ENCODE measurements at regions not wholly inside any gene's neighbourhood (a gene's known extent, or its start where the extent isn't known, plus 50 kb on each side); places are given as distances from the start of the nearest gene placed in this dataset.

DNA sequence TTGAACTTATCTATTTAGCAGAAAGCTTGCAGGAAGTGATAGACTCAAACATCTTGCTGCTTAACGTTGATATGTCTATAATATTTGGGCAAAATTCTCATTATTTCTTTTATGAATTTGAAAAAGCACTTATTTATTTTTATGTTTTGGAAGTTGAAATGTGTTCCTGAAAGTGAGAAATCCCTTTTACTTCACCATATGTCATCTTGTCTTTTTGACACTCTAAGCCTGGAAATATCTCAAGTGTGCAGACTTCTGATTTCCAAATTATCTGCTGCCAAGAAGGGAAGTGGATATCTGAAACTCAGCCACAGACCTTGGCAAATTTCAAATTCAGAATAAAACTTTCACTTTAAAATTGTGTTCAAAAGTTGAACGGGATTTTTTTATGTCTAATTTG, 368.7 kb upstream of the MANEA start:
- no peak overlapping the region for H3K4me3 ChIP-seq (ENCODE audit: low read length)
- 17% methylated on average over 2 of the region's 2 CpGs for WGBS
- ATAC-seq = no peak
- H3K27ac ChIP-seq (ENCODE audit: low read length) = no peak overlapping the region
- no peaks in the 10 kb centered on the region for H3K4me1 ChIP-seq (ENCODE audit: control insufficient read depth, insufficient read depth, low read length)
- H3K9me3 ChIP-seq (ENCODE audit: control insufficient read depth, low read length) = no peaks in the 10 kb centered on the region
- H3K27me3 ChIP-seq (ENCODE audit: control insufficient read depth, insufficient read depth) = no peaks in the 10 kb centered on the region
- intact Hi-C loops (cut with DNase I) = no loop called here
- no peak for DNase-seq

DNA sequence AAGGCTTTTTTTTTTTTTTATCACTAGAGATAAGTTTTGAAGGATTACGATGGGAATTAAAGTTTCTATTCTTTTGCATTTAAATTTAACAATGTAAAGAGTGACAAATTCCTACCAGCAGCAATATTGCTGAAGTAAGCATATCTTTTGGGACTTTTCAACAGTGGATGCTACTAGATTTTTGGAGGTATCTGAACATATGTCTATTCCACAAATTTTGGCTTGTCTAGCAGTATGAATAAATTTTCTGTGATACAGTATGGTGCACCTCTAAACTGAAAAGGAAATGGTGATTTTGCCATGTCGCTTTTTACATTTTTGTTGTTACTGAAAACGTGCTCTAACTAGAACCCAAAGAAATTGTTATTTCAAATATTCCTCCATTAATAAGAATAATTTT, 368.3 kb upstream of the MANEA start:
- 48% methylated on average over 3 of the region's 3 CpGs for WGBS
- H3K27ac ChIP-seq (ENCODE audit: low read length) = no peak overlapping the region

DNA sequence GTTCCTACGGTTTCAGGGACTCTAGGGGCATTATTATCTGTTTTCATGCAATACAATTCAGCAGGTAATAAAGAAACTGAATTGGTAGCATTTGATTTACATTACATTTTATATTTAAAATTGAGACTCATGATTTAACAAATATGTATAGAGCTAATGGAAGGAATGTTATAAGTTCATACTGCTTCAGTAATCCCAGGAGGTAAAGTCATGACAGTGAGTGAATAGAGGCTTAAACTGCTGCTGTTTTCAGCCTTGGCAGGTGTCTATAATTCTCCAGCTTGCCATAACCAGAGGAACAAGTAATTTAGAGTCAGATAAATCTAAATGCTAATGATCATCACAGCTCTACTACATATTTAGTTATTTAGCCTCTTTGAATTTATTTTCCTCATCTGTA, 360.8 kb upstream of the MANEA start:
- DNase-seq (no peak), ATAC-seq (no peak)
- Histone ChIP-seq H3K27ac (ENCODE audit: low read length) (no peak overlapping the region), H3K9me3 (ENCODE audit: control insufficient read depth, low read length) (no peaks in the 10 kb centered on the region), H3K4me1 (ENCODE audit: control insufficient read depth, insufficient read depth, low read length) (no peaks in the 10 kb centered on the region), H3K27me3 (ENCODE audit: control insufficient read depth, insufficient read depth) (no peaks in the 10 kb centered on the region), H3K4me3 (ENCODE audit: low read length) (no peak overlapping the region)
- intact Hi-C loops (cut with DNase I) = no loop called here
- 39% methylated on average over 1 of the region's 1 CpG for WGBS

More for the DNA sequence above, 368.3 kb upstream of the MANEA start:
- ATAC-seq = no peak
- H3K4me1 ChIP-seq (ENCODE audit: control insufficient read depth, insufficient read depth, low read length) = no peaks in the 10 kb centered on the region
- no peaks in the 10 kb centered on the region for H3K9me3 ChIP-seq (ENCODE audit: control insufficient read depth, low read length)
- no peaks in the 10 kb centered on the region for H3K27me3 ChIP-seq (ENCODE audit: control insufficient read depth, insufficient read depth)
- intact Hi-C loops (cut with DNase I) = no loop called here
- no peak for DNase-seq
- no peak overlapping the region for H3K4me3 ChIP-seq (ENCODE audit: low read length)

DNA sequence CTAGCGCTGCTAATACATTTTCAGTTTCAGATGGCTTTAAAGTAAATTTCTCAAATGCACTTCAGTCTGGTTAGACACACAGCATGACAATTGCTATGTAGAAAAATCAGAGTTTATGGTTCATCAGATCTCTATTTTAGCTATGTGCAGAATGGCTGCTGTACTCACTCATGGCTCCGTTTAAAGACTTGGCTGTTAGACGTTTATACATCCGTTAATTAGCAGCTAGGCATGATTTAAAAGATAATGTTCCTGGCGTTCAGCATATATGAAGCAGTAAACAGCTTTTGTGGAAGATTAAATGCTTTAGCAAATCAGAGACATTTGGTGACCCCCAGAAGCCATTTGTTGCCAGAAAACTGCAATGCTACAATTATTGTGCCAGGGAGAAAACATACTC, 350.0 kb upstream of the MANEA start:
- no peak for ATAC-seq
- H3K4me3 ChIP-seq (ENCODE audit: low read length) = no peak overlapping the region
- H3K4me1 ChIP-seq (ENCODE audit: control insufficient read depth, insufficient read depth, low read length) = no peaks in the 10 kb centered on the region
- no peak overlapping the region for H3K27ac ChIP-seq (ENCODE audit: low read length)
- no peak for DNase-seq
- WGBS = 28% methylated on average over 5 of the region's 5 CpGs
- intact Hi-C loops (cut with DNase I) = no loop called here
- H3K9me3 ChIP-seq (ENCODE audit: control insufficient read depth, low read length) = no peaks in the 10 kb centered on the region
- no peaks in the 10 kb centered on the region for H3K27me3 ChIP-seq (ENCODE audit: control insufficient read depth, insufficient read depth)

DNA sequence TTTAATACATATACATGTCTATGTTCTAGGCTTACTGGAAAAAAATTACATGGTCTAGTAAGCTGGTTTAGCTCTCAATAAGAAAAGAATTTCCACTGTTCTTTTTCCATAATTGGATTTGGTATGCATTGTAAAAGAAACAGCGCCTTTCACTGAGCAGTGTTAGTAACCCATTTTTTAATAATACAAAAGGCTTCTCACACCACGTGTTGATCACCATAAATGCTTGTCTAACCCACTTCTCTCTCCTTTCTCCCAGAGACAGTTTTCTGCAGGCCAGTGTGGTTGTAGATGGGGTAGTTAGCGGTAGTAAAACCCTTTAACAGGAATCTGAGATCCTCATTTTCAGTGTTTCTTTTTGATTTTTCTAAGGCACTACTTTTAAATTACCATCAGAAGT, 348.7 kb upstream of the MANEA start:
- Histone ChIP-seq H3K4me1 (ENCODE audit: control insufficient read depth, insufficient read depth, low read length) (no peaks in the 10 kb centered on the region), H3K9me3 (ENCODE audit: control insufficient read depth, low read length) (no peaks in the 10 kb centered on the region), H3K4me3 (ENCODE audit: low read length) (no peak overlapping the region), H3K27ac (ENCODE audit: low read length) (no peak overlapping the region), H3K27me3 (ENCODE audit: control insufficient read depth, insufficient read depth) (no peaks in the 10 kb centered on the region)
- DNase-seq = no peak
- WGBS = 37% methylated on average over 3 of the region's 3 CpGs
- no peak for ATAC-seq
- intact Hi-C loops (cut with DNase I) = no loop called here

DNA sequence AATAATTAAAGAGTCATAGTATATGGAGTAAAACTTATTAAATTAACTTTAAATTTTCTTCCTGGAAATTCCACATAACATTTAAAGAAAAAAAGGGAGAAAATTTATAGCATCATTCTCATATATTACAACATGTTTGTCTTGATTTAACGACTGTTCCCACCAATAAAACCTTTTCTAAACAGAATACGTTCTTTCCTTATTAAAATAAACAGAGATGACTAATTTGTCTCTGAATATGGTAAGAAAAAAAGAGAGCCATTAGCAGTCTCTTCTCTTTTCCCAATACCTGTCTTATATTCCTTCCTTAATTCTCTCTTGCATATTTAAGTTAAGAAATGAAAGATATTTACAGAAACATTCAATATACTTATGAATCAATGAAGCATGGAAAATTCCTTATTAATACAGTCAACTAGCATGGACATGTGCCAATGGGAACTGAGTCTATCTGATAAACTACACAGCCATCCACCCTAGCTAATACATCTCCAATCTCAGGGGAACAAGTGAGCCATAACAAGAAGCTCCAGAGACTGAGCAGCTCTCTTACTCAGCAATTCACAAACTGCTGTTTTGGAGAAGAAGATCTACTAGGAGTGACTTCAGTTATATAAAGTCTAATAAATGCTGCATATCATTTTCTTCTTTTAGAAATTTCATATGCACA, 347.1 kb upstream of the MANEA start:
- Histone ChIP-seq H3K27me3 (ENCODE audit: control insufficient read depth, insufficient read depth) (no peaks in the 10 kb centered on the region), H3K4me3 (ENCODE audit: low read length) (no peak overlapping the region), H3K9me3 (ENCODE audit: control insufficient read depth, low read length) (no peaks in the 10 kb centered on the region), H3K4me1 (ENCODE audit: control insufficient read depth, insufficient read depth, low read length) (no peaks in the 10 kb centered on the region), H3K27ac (ENCODE audit: low read length) (no peak overlapping the region)
- DNase-seq = no peak
- intact Hi-C loops (cut with DNase I) = no loop called here
- no peak for ATAC-seq
- WGBS = 58% methylated on average over 2 of the region's 2 CpGs

DNA sequence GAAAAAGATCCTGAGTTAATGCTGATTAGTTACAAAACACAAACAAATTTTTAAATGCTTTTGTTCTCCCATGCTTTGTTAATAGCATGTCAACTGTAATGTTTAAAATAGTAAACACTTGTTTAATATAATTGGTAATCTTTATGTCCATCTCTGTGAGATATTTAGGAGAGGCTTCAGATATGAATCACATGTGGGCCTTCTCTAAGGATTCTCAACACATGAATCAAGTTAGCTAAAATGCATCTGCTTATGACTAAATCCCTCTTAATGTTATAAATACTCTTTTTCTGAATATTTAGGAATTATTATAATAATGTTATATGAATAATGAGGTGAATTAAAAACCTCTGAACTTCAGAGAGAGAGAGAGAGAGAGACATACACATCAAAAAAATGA, 345.9 kb upstream of the MANEA start:
- DNase-seq = no peak
- H3K4me1 ChIP-seq (ENCODE audit: control insufficient read depth, insufficient read depth, low read length) = no peaks in the 10 kb centered on the region
- no peaks in the 10 kb centered on the region for H3K9me3 ChIP-seq (ENCODE audit: control insufficient read depth, low read length)
- no peak overlapping the region for H3K27ac ChIP-seq (ENCODE audit: low read length)
- ATAC-seq = no peak
- no peak overlapping the region for H3K4me3 ChIP-seq (ENCODE audit: low read length)
- intact Hi-C loops (cut with DNase I) = no loop called here
- H3K27me3 ChIP-seq (ENCODE audit: control insufficient read depth, insufficient read depth) = no peaks in the 10 kb centered on the region

DNA sequence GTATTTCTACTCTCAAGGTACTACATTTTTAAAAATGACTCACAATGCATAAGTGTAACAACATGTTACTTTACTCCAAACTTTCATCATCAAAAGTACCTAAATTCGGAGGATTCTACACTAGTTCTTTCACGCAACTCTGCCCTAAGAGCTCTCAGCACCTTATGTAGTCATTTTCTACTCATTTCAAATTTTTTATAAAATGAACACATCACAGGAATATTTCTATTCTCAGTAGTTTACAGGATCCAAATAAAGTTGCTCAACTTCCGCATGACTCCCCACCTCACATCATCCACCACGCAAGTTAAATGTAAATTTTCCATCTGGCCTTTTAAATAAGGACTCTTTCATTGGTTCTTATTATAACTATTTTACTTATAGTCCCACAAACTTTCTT, 344.9 kb upstream of the MANEA start:
- H3K4me3 ChIP-seq (ENCODE audit: low read length) = no peak overlapping the region
- intact Hi-C loops (cut with DNase I) = no loop called here
- ATAC-seq (no peak), DNase-seq (no peak)
- H3K27me3 ChIP-seq (ENCODE audit: control insufficient read depth, insufficient read depth) = no peaks in the 10 kb centered on the region
- no peaks in the 10 kb centered on the region for H3K9me3 ChIP-seq (ENCODE audit: control insufficient read depth, low read length)
- 90% methylated on average over 4 of the region's 4 CpGs for WGBS
- H3K27ac ChIP-seq (ENCODE audit: low read length) = no peak overlapping the region
- H3K4me1 ChIP-seq (ENCODE audit: control insufficient read depth, insufficient read depth, low read length) = no peaks in the 10 kb centered on the region

DNA sequence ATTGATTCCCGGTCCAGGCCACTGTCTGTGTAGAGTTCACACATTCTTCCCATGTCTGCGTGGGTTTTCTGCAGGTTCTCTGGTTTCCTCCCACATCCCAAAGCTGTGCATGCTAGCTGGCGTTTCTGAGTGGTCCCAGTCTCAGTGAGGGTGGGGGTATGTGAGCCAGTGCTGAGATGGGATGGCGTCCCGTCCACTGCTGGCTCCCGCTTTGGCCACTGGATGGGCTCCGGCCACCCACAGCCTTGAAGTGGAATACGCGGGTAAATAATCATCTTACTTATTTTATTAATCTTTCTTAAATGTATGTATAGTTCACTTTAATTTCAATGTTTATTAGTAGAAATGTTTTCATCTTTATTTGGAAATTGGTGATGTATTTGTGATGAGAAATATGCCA, 343.5 kb upstream of the MANEA start:
- Histone ChIP-seq H3K4me1 (ENCODE audit: control insufficient read depth, insufficient read depth, low read length) (no peaks in the 10 kb centered on the region), H3K27ac (ENCODE audit: low read length) (no peak overlapping the region), H3K9me3 (ENCODE audit: control insufficient read depth, low read length) (no peaks in the 10 kb centered on the region), H3K4me3 (ENCODE audit: low read length) (no peak overlapping the region), H3K27me3 (ENCODE audit: control insufficient read depth, insufficient read depth) (no peaks in the 10 kb centered on the region)
- WGBS = 83% methylated on average over 9 of the region's 9 CpGs
- DNase-seq (peak in 1 of 3 donors; percentile 18), ATAC-seq (no peak)
- intact Hi-C loops (cut with DNase I) = no loop called here

DNA sequence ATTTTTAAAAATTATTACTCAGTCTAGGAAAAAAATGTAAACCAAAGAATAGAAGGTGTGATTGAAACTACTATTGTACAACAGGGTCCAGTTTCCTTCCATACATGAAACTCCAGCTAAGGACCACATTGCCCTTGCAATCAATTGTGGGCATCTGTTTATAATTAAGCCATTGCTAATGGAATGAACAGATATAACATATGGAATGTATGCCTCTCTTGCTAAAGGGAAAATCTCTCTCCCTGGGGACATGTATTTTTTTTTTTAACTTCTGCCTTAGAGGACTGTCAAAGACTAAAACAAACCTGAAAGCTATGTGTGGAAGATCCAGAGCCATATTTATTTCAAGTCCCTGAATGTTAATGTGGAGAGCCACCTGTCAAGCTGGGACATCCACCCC, 336.8 kb upstream of the MANEA start:
- Histone ChIP-seq H3K27ac (ENCODE audit: low read length) (no peak overlapping the region), H3K4me1 (ENCODE audit: control insufficient read depth, insufficient read depth, low read length) (no peaks in the 10 kb centered on the region), H3K4me3 (ENCODE audit: low read length) (no peak overlapping the region), H3K27me3 (ENCODE audit: control insufficient read depth, insufficient read depth) (no peaks in the 10 kb centered on the region), H3K9me3 (ENCODE audit: control insufficient read depth, low read length) (no peaks in the 10 kb centered on the region)
- no peak for DNase-seq
- ATAC-seq = no peak
- intact Hi-C loops (cut with DNase I) = no loop called here

DNA sequence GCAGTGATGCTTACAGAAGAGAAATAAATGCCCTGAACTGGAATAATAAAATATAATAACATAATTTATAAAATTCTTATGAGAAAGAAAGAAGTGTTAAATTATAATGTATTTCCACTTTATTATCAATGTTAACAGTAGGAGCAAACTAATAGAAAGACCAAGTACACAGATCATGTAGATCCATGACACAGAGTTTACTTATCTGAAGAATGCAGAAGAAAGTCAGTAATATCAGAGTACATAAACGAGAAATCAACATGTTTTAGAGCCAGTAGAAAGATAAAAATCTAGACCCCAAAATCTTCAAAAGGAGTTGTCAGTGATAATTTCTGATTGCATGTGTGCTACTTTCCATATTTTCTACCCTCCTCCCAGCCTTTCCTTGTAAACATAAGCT, 334.8 kb upstream of the MANEA start:
- no peak for DNase-seq
- ATAC-seq = no peak
- H3K4me1 ChIP-seq (ENCODE audit: control insufficient read depth, insufficient read depth, low read length) = no peaks in the 10 kb centered on the region

DNA sequence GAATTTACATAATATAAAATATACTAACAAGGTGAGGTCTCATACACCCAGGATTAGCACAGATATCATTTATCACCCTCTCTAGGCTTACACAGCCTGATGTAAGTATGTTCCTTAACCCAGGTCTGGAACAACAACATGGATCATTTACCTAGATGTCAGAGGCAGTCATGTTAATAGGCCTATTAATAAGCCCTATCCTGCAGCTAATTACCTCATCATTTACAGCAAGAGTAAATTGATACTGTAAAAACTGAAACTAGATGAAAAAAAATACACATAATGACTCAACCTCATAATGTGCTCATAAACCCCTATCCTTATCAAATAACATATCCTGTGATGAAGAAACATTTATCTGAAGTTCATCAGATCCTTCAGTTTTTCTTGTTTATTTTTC, 334.3 kb upstream of the MANEA start:
- no peak for DNase-seq
- intact Hi-C loops (cut with DNase I) = no loop called here
- Histone ChIP-seq H3K27ac (ENCODE audit: low read length) (no peak overlapping the region), H3K4me1 (ENCODE audit: control insufficient read depth, insufficient read depth, low read length) (no peaks in the 10 kb centered on the region), H3K4me3 (ENCODE audit: low read length) (no peak overlapping the region), H3K27me3 (ENCODE audit: control insufficient read depth, insufficient read depth) (no peaks in the 10 kb centered on the region), H3K9me3 (ENCODE audit: control insufficient read depth, low read length) (no peaks in the 10 kb centered on the region)
- ATAC-seq = no peak

More for the DNA sequence above, 334.8 kb upstream of the MANEA start:
- WGBS = 35% methylated on average over 1 of the region's 1 CpG
- Histone ChIP-seq H3K27me3 (ENCODE audit: control insufficient read depth, insufficient read depth) (no peaks in the 10 kb centered on the region), H3K4me3 (ENCODE audit: low read length) (no peak overlapping the region), H3K9me3 (ENCODE audit: control insufficient read depth, low read length) (no peaks in the 10 kb centered on the region), H3K27ac (ENCODE audit: low read length) (no peak overlapping the region)
- intact Hi-C loops (cut with DNase I) = no loop called here
